ENCODE measurements at regions not wholly inside any gene's neighbourhood (a gene's known extent, or its start where the extent isn't known, plus 50 kb on each side); places are given as distances from the start of the nearest gene placed in this dataset.

DNA sequence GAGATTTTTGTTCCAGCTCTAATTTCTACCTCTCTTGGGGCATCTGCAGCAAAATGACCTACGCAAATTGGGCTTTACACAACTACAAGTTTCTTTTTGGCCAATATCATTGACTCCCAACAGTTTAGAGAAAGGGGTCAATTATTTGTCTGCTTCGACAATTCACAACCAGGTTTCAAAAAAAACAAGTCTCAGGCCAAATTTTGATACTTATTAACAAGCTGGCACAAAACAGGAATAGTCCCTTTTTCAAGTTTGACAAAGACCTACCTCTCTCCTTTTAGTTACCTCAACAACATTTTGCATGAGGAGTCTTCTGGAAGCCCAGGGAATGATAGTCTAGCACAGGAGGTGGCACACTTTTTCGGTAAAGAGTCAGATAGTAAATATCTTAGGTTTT is 97.9 kb upstream of the TSHZ2 start:
- H3K36me3 ChIP-seq (ENCODE audit: control insufficient read depth, insufficient read depth, low read length), result no peaks in the 10 kb centered on the region
- TF ChIP-seq, protein P1, sequence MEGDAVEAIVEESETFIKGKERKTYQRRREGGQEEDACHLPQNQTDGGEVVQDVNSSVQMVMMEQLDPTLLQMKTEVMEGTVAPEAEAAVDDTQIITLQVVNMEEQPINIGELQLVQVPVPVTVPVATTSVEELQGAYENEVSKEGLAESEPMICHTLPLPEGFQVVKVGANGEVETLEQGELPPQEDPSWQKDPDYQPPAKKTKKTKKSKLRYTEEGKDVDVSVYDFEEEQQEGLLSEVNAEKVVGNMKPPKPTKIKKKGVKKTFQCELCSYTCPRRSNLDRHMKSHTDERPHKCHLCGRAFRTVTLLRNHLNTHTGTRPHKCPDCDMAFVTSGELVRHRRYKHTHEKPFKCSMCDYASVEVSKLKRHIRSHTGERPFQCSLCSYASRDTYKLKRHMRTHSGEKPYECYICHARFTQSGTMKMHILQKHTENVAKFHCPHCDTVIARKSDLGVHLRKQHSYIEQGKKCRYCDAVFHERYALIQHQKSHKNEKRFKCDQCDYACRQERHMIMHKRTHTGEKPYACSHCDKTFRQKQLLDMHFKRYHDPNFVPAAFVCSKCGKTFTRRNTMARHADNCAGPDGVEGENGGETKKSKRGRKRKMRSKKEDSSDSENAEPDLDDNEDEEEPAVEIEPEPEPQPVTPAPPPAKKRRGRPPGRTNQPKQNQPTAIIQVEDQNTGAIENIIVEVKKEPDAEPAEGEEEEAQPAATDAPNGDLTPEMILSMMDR (conservative IDR thresholded peaks at IDR 0.05 in 1 of 2, IDR thresholded peaks at IDR 0.05 in 1 of 2; ENCODE audit: low read depth in 1 of 2, low read length in 2 of 2), result no peak
- TF ChIP-seq EZH2 (IDR thresholded peaks at IDR 0.05; ENCODE audit: low read length, missing control alignments), result no peak
- H3K27ac ChIP-seq (ENCODE audit: insufficient read depth, low read length), result no peak overlapping the region
- no peaks in the 10 kb centered on the region for H3K4me1 ChIP-seq (ENCODE audit: control insufficient read depth, extremely low read depth, insufficient read depth, low read length)
- DNase-seq (ENCODE audit: low read depth in 2 of 2), result no peak
- H3K4me3 ChIP-seq (replicated peaks in 1 of 4; ENCODE audit: control extremely low read depth in 1 of 4, insufficient read depth in 1 of 4, low read depth in 3 of 4, low read length in 4 of 4), result no peak overlapping the region
- H3K4me2 ChIP-seq (ENCODE audit: extremely low read depth, insufficient read depth, low read length), result no peak overlapping the region
- no peaks in the 10 kb centered on the region for H3K27me3 ChIP-seq (ENCODE audit: control insufficient read depth, insufficient read depth, low read length)
- no peaks in the 10 kb centered on the region for H3K9me3 ChIP-seq (ENCODE audit: control insufficient read depth, insufficient read depth, low read depth, low read length)
- H2AFZ ChIP-seq (ENCODE audit: low read length), result no peak overlapping the region
- H4K20me1 ChIP-seq (ENCODE audit: control insufficient read depth, extremely low read depth, insufficient read depth, low read length), result no peaks in the 10 kb centered on the region
- no peak overlapping the region for H3K9ac ChIP-seq (ENCODE audit: insufficient read depth, low read length)
- H3K79me2 ChIP-seq (ENCODE audit: control insufficient read depth, insufficient read depth, low read length), result no peaks in the 10 kb centered on the region

- TF ChIP-seq EZH2 (IDR thresholded peaks at IDR 0.05; ENCODE audit: low read length, missing control alignments), result no peak
These were observed 102.3 kb upstream of the TSHZ2 start for GRCh38 chr20:52869698-52870501.

DNA sequence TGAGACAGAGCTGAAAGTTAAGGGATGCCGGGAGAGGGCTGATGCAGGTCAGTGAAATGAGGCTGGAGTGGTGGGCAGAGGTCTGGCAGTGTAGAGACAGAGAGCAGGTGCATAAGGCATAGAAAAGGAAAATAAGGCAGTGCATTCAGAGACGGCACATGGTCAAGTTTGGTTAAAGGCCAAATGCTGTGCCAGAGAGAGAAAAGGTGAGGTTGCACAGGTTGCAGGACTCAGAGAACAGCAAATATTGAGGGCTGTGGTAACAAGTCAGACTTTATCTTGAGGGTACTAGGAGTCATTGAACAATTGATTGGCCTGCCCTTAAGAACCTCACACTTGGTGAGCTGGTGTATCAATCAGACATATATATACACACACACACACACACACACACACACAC is 102.9 kb upstream of the TSHZ2 start:
- no peaks in the 10 kb centered on the region for H3K4me1 ChIP-seq (ENCODE audit: control insufficient read depth, extremely low read depth, insufficient read depth, low read length)
- H3K4me3 ChIP-seq (replicated peaks in 1 of 4; ENCODE audit: control extremely low read depth in 1 of 4, insufficient read depth in 1 of 4, low read depth in 3 of 4, low read length in 4 of 4), result no peak overlapping the region
- no peaks in the 10 kb centered on the region for H3K27me3 ChIP-seq (ENCODE audit: control insufficient read depth, insufficient read depth, low read length)
- no peak overlapping the region for H3K4me2 ChIP-seq (ENCODE audit: extremely low read depth, insufficient read depth, low read length)
- TF ChIP-seq, protein P1 (conservative IDR thresholded peaks at IDR 0.05 in 1 of 2, IDR thresholded peaks at IDR 0.05 in 1 of 2; ENCODE audit: low read depth in 1 of 2, low read length in 2 of 2), result no peak
- TF ChIP-seq EZH2 (IDR thresholded peaks at IDR 0.05; ENCODE audit: low read length, missing control alignments), result no peak
- H2AFZ ChIP-seq (ENCODE audit: low read length), result no peak overlapping the region
- DNase-seq (ENCODE audit: low read depth in 2 of 2), result no peak
- no peak overlapping the region for H3K9ac ChIP-seq (ENCODE audit: insufficient read depth, low read length)
- no peaks in the 10 kb centered on the region for H3K79me2 ChIP-seq (ENCODE audit: control insufficient read depth, insufficient read depth, low read length)
- no peaks in the 10 kb centered on the region for H3K36me3 ChIP-seq (ENCODE audit: control insufficient read depth, insufficient read depth, low read length)
- no peak overlapping the region for H3K27ac ChIP-seq (ENCODE audit: insufficient read depth, low read length)
- H4K20me1 ChIP-seq (ENCODE audit: control insufficient read depth, extremely low read depth, insufficient read depth, low read length), result no peaks in the 10 kb centered on the region
- no peaks in the 10 kb centered on the region for H3K9me3 ChIP-seq (ENCODE audit: control insufficient read depth, insufficient read depth, low read depth, low read length)

More at GRCh38 chr20:52869698-52870501, 102.3 kb upstream of the TSHZ2 start:
- H3K27me3 ChIP-seq (ENCODE audit: control insufficient read depth, insufficient read depth, low read length), result no peaks in the 10 kb centered on the region
- no peak overlapping the region for H2AFZ ChIP-seq (ENCODE audit: low read length)
- no peak for DNase-seq (ENCODE audit: low read depth in 2 of 2)
- H3K4me3 ChIP-seq (replicated peaks in 1 of 4; ENCODE audit: control extremely low read depth in 1 of 4, insufficient read depth in 1 of 4, low read depth in 3 of 4, low read length in 4 of 4), result no peak overlapping the region
- no peaks in the 10 kb centered on the region for H4K20me1 ChIP-seq (ENCODE audit: control insufficient read depth, extremely low read depth, insufficient read depth, low read length)
- H3K9ac ChIP-seq (ENCODE audit: insufficient read depth, low read length), result no peak overlapping the region
- no peak overlapping the region for H3K4me2 ChIP-seq (ENCODE audit: extremely low read depth, insufficient read depth, low read length)
- no peaks in the 10 kb centered on the region for H3K79me2 ChIP-seq (ENCODE audit: control insufficient read depth, insufficient read depth, low read length)
- H3K4me1 ChIP-seq (ENCODE audit: control insufficient read depth, extremely low read depth, insufficient read depth, low read length), result no peaks in the 10 kb centered on the region
- H3K27ac ChIP-seq (ENCODE audit: insufficient read depth, low read length), result no peak overlapping the region
- no peaks in the 10 kb centered on the region for H3K36me3 ChIP-seq (ENCODE audit: control insufficient read depth, insufficient read depth, low read length)
- H3K9me3 ChIP-seq (ENCODE audit: control insufficient read depth, insufficient read depth, low read depth, low read length), result no peaks in the 10 kb centered on the region
